ENCODE measurements at regions not wholly inside any gene's neighbourhood (a gene's known extent, or its start where the extent isn't known, plus 50 kb on each side); places are given as distances from the start of the nearest gene placed in this dataset.

DNA sequence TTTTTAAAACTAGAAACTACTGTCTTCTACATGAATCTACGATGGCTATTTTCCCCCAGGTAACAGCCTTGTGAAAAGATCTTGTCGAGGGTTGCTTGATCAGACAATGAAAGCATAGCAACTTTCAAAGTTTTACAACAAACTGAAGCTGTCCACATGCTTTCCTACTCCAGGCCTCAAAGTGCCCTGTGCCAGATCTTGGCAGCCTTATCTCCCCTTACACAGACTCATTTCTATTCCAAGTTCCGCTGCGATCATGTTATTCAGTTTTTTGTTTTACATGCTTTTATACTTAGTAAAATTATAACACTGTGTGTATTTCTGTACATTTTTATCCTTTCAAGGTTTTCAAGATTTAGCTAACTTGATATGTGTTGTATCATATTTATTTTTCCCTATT is 661.7 kb upstream of the SORCS1 start:
- TF ChIP-seq, protein P1, sequence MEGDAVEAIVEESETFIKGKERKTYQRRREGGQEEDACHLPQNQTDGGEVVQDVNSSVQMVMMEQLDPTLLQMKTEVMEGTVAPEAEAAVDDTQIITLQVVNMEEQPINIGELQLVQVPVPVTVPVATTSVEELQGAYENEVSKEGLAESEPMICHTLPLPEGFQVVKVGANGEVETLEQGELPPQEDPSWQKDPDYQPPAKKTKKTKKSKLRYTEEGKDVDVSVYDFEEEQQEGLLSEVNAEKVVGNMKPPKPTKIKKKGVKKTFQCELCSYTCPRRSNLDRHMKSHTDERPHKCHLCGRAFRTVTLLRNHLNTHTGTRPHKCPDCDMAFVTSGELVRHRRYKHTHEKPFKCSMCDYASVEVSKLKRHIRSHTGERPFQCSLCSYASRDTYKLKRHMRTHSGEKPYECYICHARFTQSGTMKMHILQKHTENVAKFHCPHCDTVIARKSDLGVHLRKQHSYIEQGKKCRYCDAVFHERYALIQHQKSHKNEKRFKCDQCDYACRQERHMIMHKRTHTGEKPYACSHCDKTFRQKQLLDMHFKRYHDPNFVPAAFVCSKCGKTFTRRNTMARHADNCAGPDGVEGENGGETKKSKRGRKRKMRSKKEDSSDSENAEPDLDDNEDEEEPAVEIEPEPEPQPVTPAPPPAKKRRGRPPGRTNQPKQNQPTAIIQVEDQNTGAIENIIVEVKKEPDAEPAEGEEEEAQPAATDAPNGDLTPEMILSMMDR (conservative IDR thresholded peaks at IDR 0.05; ENCODE audit: low read depth, low read length), result no peak
- TF ChIP-seq EZH2phosphoT487 (IDR thresholded peaks at IDR 0.05; ENCODE audit: borderline replicate concordance, low read length) (no peak), EZH2 (IDR thresholded peaks at IDR 0.05; ENCODE audit: low read length, unreplicated experiment) (no peak)
